DND-41 (cell line): ENCODE measurements at regions not wholly inside any gene's neighbourhood (a gene's known extent, or its start where the extent isn't known, plus 50 kb on each side); places are given as distances from the start of the nearest gene placed in this dataset.

Experiments used
- ATAC-seq: fragments of 200-7000 bp; cut with Tn5 transposase; 3 replicates; pipeline ENCODE4 v1.9.1; 2021; ENCODE audit warnings: low read depth; ENCODE audit not compliant: insufficient read depth
- DNase-seq: peaks from one replicate; pipeline ENCODE4 v3.0.0-alpha.2; 2020
- H2AFZ ChIP-seq: 2 replicates; pipeline ENCODE4 v1.6.0; 2012; ENCODE audit warnings: low read depth, low read length
- H3K27ac ChIP-seq: 2 replicates; pipeline ENCODE4 v1.5.1; 2012; ENCODE audit warnings: low read length, inconsistent platforms
- H3K27me3 ChIP-seq: fragments of 200-600 bp; sonication (generic); 2 replicates; pipeline ENCODE4 v1.6.0; 2012; ENCODE audit warnings: low read length, mild to moderate bottlenecking, inconsistent platforms; ENCODE audit not compliant: insufficient read depth, poor library complexity
- H3K36me3 ChIP-seq: 2 replicates; pipeline ENCODE4 v1.5.1; 2012; ENCODE audit warnings: low read length, inconsistent platforms; ENCODE audit not compliant: insufficient read depth
- H3K4me1 ChIP-seq: 2 replicates; pipeline ENCODE4 v1.5.1; 2012; ENCODE audit warnings: mild to moderate bottlenecking, low read length; ENCODE audit not compliant: insufficient read depth
- H3K4me2 ChIP-seq: 2 replicates; pipeline ENCODE4 v1.6.0; 2012; ENCODE audit warnings: mild to moderate bottlenecking, moderate library complexity, low read length, inconsistent platforms; ENCODE audit not compliant: insufficient read depth
- H3K4me3 ChIP-seq, 2 experiments: fragments of 200-600 bp in 1 of 2; shearing (Covaris generic) in 1 of 2; 2 replicates each; pipeline ENCODE4 v1.5.1; 2012 to 2016; ENCODE audit warnings: inconsistent platforms in 2 of 2, low read length in 2 of 2, mild to moderate bottlenecking in 2 of 2, low read depth in 1 of 2, moderate library complexity in 1 of 2
- H3K79me2 ChIP-seq: 2 replicates; pipeline ENCODE4 v1.6.0; 2012; ENCODE audit warnings: low read length, inconsistent platforms; ENCODE audit not compliant: insufficient read depth
- H3K9ac ChIP-seq: 2 replicates; pipeline ENCODE4 v1.6.0; 2012; ENCODE audit warnings: low read depth, mild to moderate bottlenecking, inconsistent platforms, low read length, moderate library complexity
- H3K9me3 ChIP-seq: 2 replicates; pipeline ENCODE4 v1.5.1; 2012; ENCODE audit warnings: low read length, moderate library complexity, mild to moderate bottlenecking, inconsistent platforms; ENCODE audit not compliant: insufficient read depth, severe bottlenecking
- H4K20me1 ChIP-seq: 2 replicates; pipeline ENCODE4 v1.6.0; 2012; ENCODE audit warnings: low read length; ENCODE audit not compliant: insufficient read depth
- EZH2 ChIP-seq: IDR thresholded peaks from 3 replicates; pipeline ENCODE4 v1.6.1; 2012; ENCODE audit warnings: borderline replicate concordance, low read depth, mild to moderate bottlenecking, moderate library complexity, low read length, inconsistent platforms; ENCODE audit not compliant: severe bottlenecking
- TF ChIP-seq, protein P1 (sequence below): IDR thresholded peaks from 2 replicates; pipeline ENCODE4 v1.5.1; 2012; ENCODE audit warnings: borderline replicate concordance, low read length, moderate library complexity, mild to moderate bottlenecking; ENCODE audit not compliant: poor library complexity, severe bottlenecking; ENCODE audit errors: extremely low read depth

DNA sequence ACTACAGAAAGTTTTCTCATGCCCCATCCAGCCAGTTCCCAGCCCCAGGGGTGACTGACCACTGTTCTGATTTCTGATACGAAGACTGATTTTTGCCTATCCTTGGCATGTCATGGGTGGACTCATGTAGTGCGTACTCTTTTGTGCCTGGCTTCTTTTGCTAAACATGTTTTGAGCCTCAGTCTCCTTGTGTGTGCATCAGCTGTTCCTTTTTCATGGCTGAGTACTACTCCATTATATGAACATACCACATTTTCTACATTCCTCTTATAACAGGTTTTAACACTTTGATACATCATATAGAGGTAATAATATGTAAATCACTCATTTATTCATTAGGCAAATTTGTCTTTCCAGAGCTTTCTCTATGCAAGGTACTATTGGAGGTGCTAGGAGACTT lies 126.7 kb downstream of the ANAPC4 start:
- Histone ChIP-seq H3K27me3 (no peaks in the 10 kb centered on the region), H3K79me2 (no peaks in the 10 kb centered on the region), H3K4me3 (no peak overlapping the region), H3K4me2 (no peak overlapping the region), H4K20me1 (no peaks in the 10 kb centered on the region), H3K4me1 (no peaks in the 10 kb centered on the region), H3K27ac (no peak overlapping the region), H3K9ac (no peak overlapping the region), H2AFZ (no peak overlapping the region), H3K9me3 (no peaks in the 10 kb centered on the region), H3K36me3 (no peaks in the 10 kb centered on the region)
- no peak for DNase-seq
- no peak for TF ChIP-seq EZH2
- TF ChIP-seq, protein P1, sequence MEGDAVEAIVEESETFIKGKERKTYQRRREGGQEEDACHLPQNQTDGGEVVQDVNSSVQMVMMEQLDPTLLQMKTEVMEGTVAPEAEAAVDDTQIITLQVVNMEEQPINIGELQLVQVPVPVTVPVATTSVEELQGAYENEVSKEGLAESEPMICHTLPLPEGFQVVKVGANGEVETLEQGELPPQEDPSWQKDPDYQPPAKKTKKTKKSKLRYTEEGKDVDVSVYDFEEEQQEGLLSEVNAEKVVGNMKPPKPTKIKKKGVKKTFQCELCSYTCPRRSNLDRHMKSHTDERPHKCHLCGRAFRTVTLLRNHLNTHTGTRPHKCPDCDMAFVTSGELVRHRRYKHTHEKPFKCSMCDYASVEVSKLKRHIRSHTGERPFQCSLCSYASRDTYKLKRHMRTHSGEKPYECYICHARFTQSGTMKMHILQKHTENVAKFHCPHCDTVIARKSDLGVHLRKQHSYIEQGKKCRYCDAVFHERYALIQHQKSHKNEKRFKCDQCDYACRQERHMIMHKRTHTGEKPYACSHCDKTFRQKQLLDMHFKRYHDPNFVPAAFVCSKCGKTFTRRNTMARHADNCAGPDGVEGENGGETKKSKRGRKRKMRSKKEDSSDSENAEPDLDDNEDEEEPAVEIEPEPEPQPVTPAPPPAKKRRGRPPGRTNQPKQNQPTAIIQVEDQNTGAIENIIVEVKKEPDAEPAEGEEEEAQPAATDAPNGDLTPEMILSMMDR = no peak
- ATAC-seq = no peak

DNA sequence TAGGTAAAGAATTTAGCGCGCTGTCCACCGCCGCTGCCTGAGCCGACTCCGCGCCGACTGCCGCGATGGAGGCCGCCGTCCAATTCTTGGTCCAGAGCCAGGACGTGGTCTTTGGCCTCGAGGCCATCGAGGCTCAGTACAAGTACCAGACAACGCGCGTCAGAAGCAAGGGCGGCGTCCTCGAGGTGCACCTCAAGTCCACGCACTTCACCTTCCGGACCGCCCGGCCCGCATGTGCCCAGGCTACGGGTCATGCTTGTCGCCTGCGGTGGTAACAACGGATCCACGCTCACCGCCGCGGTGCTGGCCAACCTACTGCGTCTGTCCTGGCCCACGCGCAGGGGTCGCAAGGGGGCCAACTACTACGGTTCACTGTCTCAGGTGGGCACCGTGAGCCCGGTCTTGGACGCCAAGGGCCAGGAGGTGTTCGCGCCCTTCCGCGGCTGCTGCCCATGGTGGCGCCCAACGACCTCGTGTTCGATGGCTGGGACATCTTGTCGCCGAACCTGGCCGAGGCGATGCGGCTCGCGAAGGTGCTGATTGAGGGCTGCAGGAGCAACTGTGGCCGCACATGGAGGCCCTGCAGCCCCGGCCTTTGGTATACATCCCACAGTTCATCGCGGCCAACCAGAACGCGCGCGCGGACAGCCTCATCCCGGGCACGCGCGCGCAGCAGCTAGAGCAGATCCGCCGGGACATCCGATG lies 128.0 kb downstream of the ANAPC4 start:
- Histone ChIP-seq H4K20me1 (no peaks in the 10 kb centered on the region), H3K79me2 (no peaks in the 10 kb centered on the region), H2AFZ (no peak overlapping the region), H3K27ac (no peak overlapping the region), H3K4me3 (no peak overlapping the region), H3K9ac (no peak overlapping the region), H3K27me3 (no peaks in the 10 kb centered on the region), H3K4me1 (no peaks in the 10 kb centered on the region), H3K36me3 (no peaks in the 10 kb centered on the region), H3K4me2 (no peak overlapping the region), H3K9me3 (no peaks in the 10 kb centered on the region)
- DNase-seq (no peak), ATAC-seq (no peak)
- TF ChIP-seq EZH2 = no peak
- TF ChIP-seq, protein P1 = no peak

DNA sequence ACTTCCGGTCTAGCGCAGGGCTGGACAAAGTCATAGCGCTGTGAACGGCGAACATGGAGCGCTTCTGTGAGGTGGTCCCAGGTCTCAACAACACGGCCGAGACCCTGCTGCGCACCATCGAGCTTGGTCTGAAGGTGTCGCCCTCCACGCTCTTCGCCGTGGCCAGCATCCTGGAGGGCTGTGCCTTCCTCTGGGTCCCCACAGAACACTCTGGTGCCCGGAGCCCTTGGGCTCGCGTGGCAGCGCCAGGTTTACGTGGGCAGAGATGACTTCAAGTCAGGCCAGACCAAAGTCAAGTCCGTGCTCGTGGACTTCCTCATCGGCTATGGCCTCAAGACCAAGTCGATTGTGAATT lies 128.6 kb downstream of the ANAPC4 start:
- H3K27ac ChIP-seq = no peak overlapping the region
- H3K27me3 ChIP-seq = no peaks in the 10 kb centered on the region
- no peaks in the 10 kb centered on the region for H3K9me3 ChIP-seq
- H3K4me2 ChIP-seq = no peak overlapping the region
- no peak overlapping the region for H2AFZ ChIP-seq
- no peak overlapping the region for H3K9ac ChIP-seq
- no peaks in the 10 kb centered on the region for H3K36me3 ChIP-seq
- no peak overlapping the region for H3K4me3 ChIP-seq
- ATAC-seq (no peak), DNase-seq (no peak)
- TF ChIP-seq, protein P1 = no peak
- no peak for TF ChIP-seq EZH2
- no peaks in the 10 kb centered on the region for H4K20me1 ChIP-seq
- H3K4me1 ChIP-seq = no peaks in the 10 kb centered on the region
- H3K79me2 ChIP-seq = no peaks in the 10 kb centered on the region

DNA sequence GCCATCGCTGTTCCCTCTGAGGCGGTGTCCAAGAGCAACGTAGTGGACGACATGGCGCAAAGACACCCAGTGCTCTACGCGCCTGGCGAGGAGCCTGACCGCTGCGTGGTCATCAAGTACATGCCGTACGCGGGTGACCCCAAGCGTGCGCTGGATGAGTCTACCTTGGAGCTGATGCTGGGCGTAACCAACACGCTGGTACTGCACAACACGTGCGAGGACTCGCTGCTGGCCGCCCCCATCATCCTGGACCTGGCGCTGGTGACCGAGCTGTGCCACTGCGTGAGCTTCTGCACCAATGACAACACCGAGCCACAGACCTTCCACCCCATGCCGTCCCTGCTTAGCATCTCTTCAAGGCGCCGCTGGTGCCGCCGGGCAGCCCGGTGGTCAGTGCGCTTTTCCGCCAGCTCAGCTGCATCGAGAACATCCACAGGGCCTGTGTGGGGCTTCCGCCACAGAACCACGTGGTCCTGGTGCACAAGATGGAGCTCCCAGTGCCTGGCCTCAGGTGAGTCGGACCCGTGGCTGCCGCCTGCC lies 129.0 kb downstream of the ANAPC4 start:
- Histone ChIP-seq H3K9ac (no peak overlapping the region), H3K4me2 (no peak overlapping the region), H3K36me3 (no peaks in the 10 kb centered on the region), H3K79me2 (no peaks in the 10 kb centered on the region), H3K4me3 (no peak overlapping the region), H2AFZ (no peak overlapping the region), H3K27me3 (no peaks in the 10 kb centered on the region), H4K20me1 (no peaks in the 10 kb centered on the region), H3K27ac (no peak overlapping the region), H3K4me1 (no peaks in the 10 kb centered on the region), H3K9me3 (no peaks in the 10 kb centered on the region)
- ATAC-seq (no peak), DNase-seq (no peak)
- TF ChIP-seq, protein P1 = no peak
- TF ChIP-seq EZH2 = no peak
